ENCODE measurements at regions not wholly inside any gene's neighbourhood (a gene's known extent, or its start where the extent isn't known, plus 50 kb on each side); places are given as distances from the start of the nearest gene placed in this dataset.

- intact Hi-C loops (cut with DNase I): loop anchor here in 1 of 10 donors (10.0 kb wide), 1 partner anchor 57 kb away; no protein-coding TSS in a partner anchor
- no peak overlapping the region for H3K27ac ChIP-seq
Measured at GRCh38 chr17:64771980-64772844, 110.1 kb upstream of the SMURF2 start.

DNA sequence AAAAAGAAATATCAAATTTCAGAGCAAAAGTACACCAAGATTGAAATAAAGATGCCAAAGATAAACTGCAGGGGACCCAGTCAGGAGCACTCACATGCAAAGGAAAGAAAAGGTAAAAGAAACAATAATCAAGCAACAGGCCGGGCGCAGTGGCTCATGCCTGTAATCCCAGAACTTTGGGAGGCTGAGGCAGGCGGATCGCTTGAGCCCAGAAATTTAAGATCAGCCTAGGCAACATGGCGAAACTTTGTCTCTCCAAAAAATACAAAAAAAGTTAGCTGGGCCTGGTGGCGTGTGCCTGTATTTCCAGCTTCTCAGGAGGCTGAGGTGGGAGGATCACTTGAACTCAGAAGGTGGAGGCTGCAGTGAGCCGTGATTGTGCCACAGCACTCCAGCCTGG is 107.6 kb upstream of the SMURF2 start:
- WGBS, 2 donors: 98% methylated on average over 7 of the region's 7 CpGs
- no peak for ATAC-seq

More at GRCh38 chr17:64771980-64772844, 110.1 kb upstream of the SMURF2 start:
- TF ChIP-seq, protein P1, sequence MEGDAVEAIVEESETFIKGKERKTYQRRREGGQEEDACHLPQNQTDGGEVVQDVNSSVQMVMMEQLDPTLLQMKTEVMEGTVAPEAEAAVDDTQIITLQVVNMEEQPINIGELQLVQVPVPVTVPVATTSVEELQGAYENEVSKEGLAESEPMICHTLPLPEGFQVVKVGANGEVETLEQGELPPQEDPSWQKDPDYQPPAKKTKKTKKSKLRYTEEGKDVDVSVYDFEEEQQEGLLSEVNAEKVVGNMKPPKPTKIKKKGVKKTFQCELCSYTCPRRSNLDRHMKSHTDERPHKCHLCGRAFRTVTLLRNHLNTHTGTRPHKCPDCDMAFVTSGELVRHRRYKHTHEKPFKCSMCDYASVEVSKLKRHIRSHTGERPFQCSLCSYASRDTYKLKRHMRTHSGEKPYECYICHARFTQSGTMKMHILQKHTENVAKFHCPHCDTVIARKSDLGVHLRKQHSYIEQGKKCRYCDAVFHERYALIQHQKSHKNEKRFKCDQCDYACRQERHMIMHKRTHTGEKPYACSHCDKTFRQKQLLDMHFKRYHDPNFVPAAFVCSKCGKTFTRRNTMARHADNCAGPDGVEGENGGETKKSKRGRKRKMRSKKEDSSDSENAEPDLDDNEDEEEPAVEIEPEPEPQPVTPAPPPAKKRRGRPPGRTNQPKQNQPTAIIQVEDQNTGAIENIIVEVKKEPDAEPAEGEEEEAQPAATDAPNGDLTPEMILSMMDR (IDR thresholded peaks at IDR 0.05): no peak
- Histone ChIP-seq H3K4me3 (no peak overlapping the region), H3K27me3 (no peaks in the 10 kb centered on the region), H3K36me3 (peaks cover 0 to 34% (median 0%) of the 10 kb centered on the region in 9 donors), H3K9me3 (peaks cover 0 to 4% (median 0%) of the 10 kb centered on the region in 11 donors), H3K4me1 (peaks cover 5 to 28% (median 10%) of the 10 kb centered on the region in 9 donors)
- no peak for ATAC-seq
- 71 to 77% methylated on average over 5 of the region's 5 CpGs for WGBS, 2 donors
- DNase-seq: no peak

DNA sequence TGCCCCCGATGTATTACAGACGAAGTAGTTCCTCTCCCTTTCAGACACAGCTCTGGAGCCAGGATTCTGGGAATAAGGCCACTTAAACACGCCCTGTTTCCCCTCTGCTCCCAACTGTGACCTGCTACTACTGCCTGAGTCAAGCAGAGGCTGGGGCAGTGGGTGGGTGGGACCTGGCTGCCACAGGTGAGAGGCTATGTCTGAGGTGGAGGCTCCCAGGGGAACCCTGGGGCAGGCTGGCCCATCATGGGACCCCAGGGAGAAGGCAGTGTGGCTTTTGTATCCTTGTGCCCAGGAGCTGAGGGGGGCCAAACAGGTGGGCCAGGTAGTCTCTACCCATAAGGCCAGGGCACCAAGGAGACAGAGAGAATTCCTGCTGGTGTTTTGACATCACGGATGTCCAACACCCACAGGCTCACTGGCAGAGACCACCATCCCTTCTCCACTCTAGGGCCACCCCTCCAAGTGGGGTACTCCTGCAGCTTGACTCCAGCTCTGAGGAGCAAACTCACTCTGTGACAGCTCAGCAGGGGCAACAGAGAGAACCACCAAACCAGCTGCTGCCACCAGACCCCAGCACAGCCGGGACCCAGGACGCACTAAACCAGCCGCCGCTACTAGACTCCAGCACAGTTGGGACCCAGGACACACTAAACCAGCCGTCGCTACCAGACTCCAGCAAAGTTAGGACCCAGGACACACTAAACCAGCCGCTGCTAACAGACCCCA is 105.3 kb upstream of the SMURF2 start:
- intact Hi-C loops (cut with DNase I): no loop called here
- no peaks in the 10 kb centered on the region for H3K27me3 ChIP-seq
- 90 to 94% methylated on average over 11 of the region's 11 CpGs for WGBS, 2 donors
- no peak overlapping the region for H3K27ac ChIP-seq
- H3K9me3 ChIP-seq: peaks cover 0 to 4% (median 0%) of the 10 kb centered on the region in 11 donors
- no peaks in the 10 kb centered on the region for H3K4me1 ChIP-seq
- peaks cover 0 to 58% (median 0%) of the 10 kb centered on the region in 9 donors for H3K36me3 ChIP-seq
- DNase-seq (no peak), ATAC-seq (no peak)
- H3K4me3 ChIP-seq: no peak overlapping the region
- TF ChIP-seq, protein P1 (IDR thresholded peaks at IDR 0.05): no peak

More for the DNA sequence above, 107.6 kb upstream of the SMURF2 start:
- Histone ChIP-seq H3K4me3 (no peak overlapping the region), H3K27me3 (no peaks in the 10 kb centered on the region), H3K27ac (no peak overlapping the region), H3K4me1 (peaks cover 0 to 14% (median 0%) of the 10 kb centered on the region in 9 donors), H3K9me3 (peaks cover 0 to 4% (median 0%) of the 10 kb centered on the region in 11 donors), H3K36me3 (peaks cover 0 to 40% (median 0%) of the 10 kb centered on the region in 9 donors)
- DNase-seq: no peak
- intact Hi-C loops (cut with DNase I): loop anchor here in 1 of 10 donors (10.0 kb wide), 1 partner anchor 55 kb away; no protein-coding TSS in a partner anchor
- TF ChIP-seq, protein P1 (IDR thresholded peaks at IDR 0.05): no peak

- Histone ChIP-seq H3K4me3 (no peak overlapping the region), H3K27me3 (no peaks in the 10 kb centered on the region), H3K36me3 (peaks cover 0 to 67% (median 0%) of the 10 kb centered on the region in 9 donors), H3K9me3 (no peaks in the 10 kb centered on the region), H3K27ac (no peak overlapping the region), H3K4me1 (no peaks in the 10 kb centered on the region)
- ATAC-seq (peak in 2 of 8 donors; percentile 16 to 22), DNase-seq (no peak)
- 97% methylated on average over 7 of the region's 7 CpGs for WGBS, 2 donors
- TF ChIP-seq, protein P1 (IDR thresholded peaks at IDR 0.05): no peak
- intact Hi-C loops (cut with DNase I): no loop called here
Measured at GRCh38 chr17:64765191-64765889, 103.2 kb upstream of the SMURF2 start.
